ENCODE measurements at regions not wholly inside any gene's neighbourhood (a gene's known extent, or its start where the extent isn't known, plus 50 kb on each side); places are given as distances from the start of the nearest gene placed in this dataset.

- DNase-seq (ENCODE audit: insufficient read length, low spot score) (no peak), FAIRE-seq (no peak)
- no peak for TF ChIP-seq CTCF (IDR thresholded peaks at IDR 0.05; ENCODE audit: insufficient read depth, missing control alignments)
Observed at GRCh38 chr3:178079966-178080365, 456.3 kb upstream of the KCNMB2 start.

- DNase-seq (ENCODE audit: insufficient read length, low spot score), result no peak
- no peak for TF ChIP-seq CTCF (IDR thresholded peaks at IDR 0.05; ENCODE audit: insufficient read depth, missing control alignments)
- peak; percentile 35 for FAIRE-seq
Observed at GRCh38 chr3:178082326-178082906, 453.8 kb upstream of the KCNMB2 start.

GRCh38 chr3:178083906-178084866 is 452.1 kb upstream of the KCNMB2 start:
- DNase-seq (ENCODE audit: insufficient read length, low spot score) (no peak), FAIRE-seq (peak; percentile 89)
- TF ChIP-seq CTCF (IDR thresholded peaks at IDR 0.05; ENCODE audit: insufficient read depth, missing control alignments), result peak; percentile 49

- no peak for TF ChIP-seq CTCF (IDR thresholded peaks at IDR 0.05; ENCODE audit: insufficient read depth, missing control alignments)
- FAIRE-seq (no peak), DNase-seq (ENCODE audit: insufficient read length, low spot score) (no peak)
Observed at GRCh38 chr3:178084938-178085816, 451.1 kb upstream of the KCNMB2 start.

GRCh38 chr3:178085817-178086123 is 450.5 kb upstream of the KCNMB2 start:
- no peak for DNase-seq (ENCODE audit: insufficient read length, low spot score)
- no peak for TF ChIP-seq CTCF (IDR thresholded peaks at IDR 0.05; ENCODE audit: insufficient read depth, missing control alignments)
- FAIRE-seq, result peak; percentile 73

- TF ChIP-seq CTCF (IDR thresholded peaks at IDR 0.05; ENCODE audit: insufficient read depth, missing control alignments), result no peak
- DNase-seq (ENCODE audit: insufficient read length, low spot score), result no peak
- peak; percentile 48 for FAIRE-seq
Observed at GRCh38 chr3:178086144-178086825, 450.0 kb upstream of the KCNMB2 start.
